Ishikawa (cell line): ENCODE measurements at regions not wholly inside any gene's neighbourhood (a gene's known extent, or its start where the extent isn't known, plus 50 kb on each side); places are given as distances from the start of the nearest gene placed in this dataset.

Experiments
- CEBPB ChIP-seq: IDR thresholded peaks from 2 replicates; pipeline ENCODE4 v1.6.1; 2012
- CREB1 ChIP-seq: IDR thresholded peaks from 2 replicates; pipeline ENCODE4 v1.6.1; 2012; ENCODE audit warnings: low read depth
- EGR1 ChIP-seq: IDR thresholded peaks from 2 replicates; pipeline ENCODE4 v1.6.1; 2012
- EP300 ChIP-seq: IDR thresholded peaks from 2 replicates; pipeline ENCODE4 v1.6.1; 2012; ENCODE audit warnings: borderline replicate concordance
- FOXM1 ChIP-seq: IDR thresholded peaks from 2 replicates; pipeline ENCODE4 v1.6.1; 2012; ENCODE audit warnings: low read depth, borderline replicate concordance
- MAX ChIP-seq: IDR thresholded peaks from 2 replicates; pipeline ENCODE4 v1.6.1; 2012
- NFIC ChIP-seq: IDR thresholded peaks from 2 replicates; pipeline ENCODE4 v1.6.1; 2012
- RAD21 ChIP-seq: IDR thresholded peaks from 2 replicates; pipeline ENCODE4 v1.6.1; 2012; ENCODE audit warnings: low read depth
- REST ChIP-seq: IDR thresholded peaks from 2 replicates; pipeline ENCODE4 v1.6.1; 2012; ENCODE audit warnings: low read depth, mild to moderate bottlenecking
- TAF1 ChIP-seq: IDR thresholded peaks from 2 replicates; pipeline ENCODE4 v1.6.1; 2012; ENCODE audit warnings: low read depth, mild to moderate bottlenecking
- TCF12 ChIP-seq: IDR thresholded peaks from 2 replicates; pipeline ENCODE4 v1.6.1; 2012; ENCODE audit warnings: low read depth
- TEAD4 ChIP-seq: IDR thresholded peaks from 2 replicates; pipeline ENCODE4 v1.6.1; 2012
- USF1 ChIP-seq: IDR thresholded peaks from 2 replicates; pipeline ENCODE4 v1.6.1; 2012
- YY1 ChIP-seq: IDR thresholded peaks from 2 replicates; pipeline ENCODE4 v1.6.1; 2012; ENCODE audit warnings: low read depth
- ZBTB7A ChIP-seq: IDR thresholded peaks from 2 replicates; pipeline ENCODE4 v1.6.1; 2012; ENCODE audit warnings: low read depth

GRCh38 chr2:142574388-142574787 is 303.1 kb upstream of the KYNU start:
- TF ChIP-seq RAD21, result no peak
- TF ChIP-seq NFIC, result no peak
- no peak for TF ChIP-seq USF1
- no peak for TF ChIP-seq EGR1
- TF ChIP-seq FOXM1, result no peak
- TF ChIP-seq CEBPB, result no peak

- TF ChIP-seq RAD21 (no peak), ZBTB7A (no peak), CREB1 (no peak), REST (no peak), TEAD4 (no peak), FOXM1 (no peak), TCF12 (no peak), EGR1 (no peak), EP300 (no peak), YY1 (no peak), TAF1 (no peak), MAX (no peak), CEBPB (no peak), USF1 (no peak), NFIC (no peak)
Measured at GRCh38 chr2:142572346-142573132, 304.9 kb upstream of the KYNU start.

DNA sequence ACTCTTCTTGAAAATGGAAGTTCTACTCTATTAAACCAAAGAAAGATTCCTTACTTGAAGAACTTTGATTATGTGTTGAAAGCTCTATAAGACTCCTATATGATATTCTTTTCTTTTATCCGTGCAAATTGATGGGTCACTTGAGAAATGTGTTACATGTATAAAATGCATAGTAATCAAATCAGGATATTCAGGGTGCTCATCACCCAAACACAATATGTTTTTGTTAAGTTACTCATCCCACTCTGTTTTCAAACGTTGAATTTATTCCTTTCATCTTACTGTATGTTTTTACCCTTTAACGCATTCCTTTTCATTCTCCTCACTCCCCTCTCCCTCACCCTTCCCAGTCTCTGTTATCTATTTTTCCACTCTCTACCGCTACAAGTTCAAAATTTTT is 305.5 kb upstream of the KYNU start:
- TF ChIP-seq NFIC (no peak), RAD21 (no peak), YY1 (no peak), TCF12 (no peak), TEAD4 (no peak), ZBTB7A (no peak), FOXM1 (no peak), CEBPB (no peak), EGR1 (no peak), TAF1 (no peak), CREB1 (no peak), USF1 (no peak), EP300 (no peak), REST (no peak), MAX (no peak)

DNA sequence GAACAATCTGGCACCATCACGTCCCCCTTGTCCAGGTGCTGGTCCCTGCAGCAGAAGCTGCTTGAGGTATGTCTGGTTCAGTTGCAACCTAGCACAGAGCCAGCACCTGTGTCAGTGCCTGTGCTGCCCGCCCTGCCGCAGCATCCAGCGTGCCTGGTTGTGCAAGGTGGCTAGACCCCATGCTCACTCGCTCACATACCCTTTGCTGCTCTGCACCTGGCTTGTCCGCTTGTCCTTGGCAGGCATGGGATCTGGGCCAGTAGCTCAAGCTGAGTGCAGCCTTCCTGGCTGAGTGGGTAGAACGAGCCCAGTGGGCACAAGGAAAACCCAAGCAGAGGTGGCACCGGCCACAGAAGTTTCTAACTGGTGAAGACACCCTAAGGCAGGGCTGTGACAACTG is 314.6 kb upstream of the KYNU start:
- no peak for TF ChIP-seq EP300
- TF ChIP-seq RAD21, result no peak
- no peak for TF ChIP-seq TEAD4
- no peak for TF ChIP-seq FOXM1
- no peak for TF ChIP-seq TCF12
- no peak for TF ChIP-seq YY1
- TF ChIP-seq CEBPB, result no peak
- TF ChIP-seq ZBTB7A, result no peak
- no peak for TF ChIP-seq EGR1
- TF ChIP-seq USF1, result no peak
- no peak for TF ChIP-seq MAX
- TF ChIP-seq CREB1, result no peak
- no peak for TF ChIP-seq TAF1
- TF ChIP-seq NFIC, result no peak

GRCh38 chr2:142561656-142562055 is 315.8 kb upstream of the KYNU start:
- TF ChIP-seq ZBTB7A (no peak), EGR1 (no peak), REST (no peak), USF1 (no peak), NFIC (no peak), YY1 (no peak), CEBPB (no peak), TEAD4 (no peak), EP300 (no peak), CREB1 (no peak), TCF12 (no peak), MAX (no peak)
